ENCODE measurements at regions not wholly inside any gene's neighbourhood (a gene's known extent, or its start where the extent isn't known, plus 50 kb on each side); places are given as distances from the start of the nearest gene placed in this dataset.

DNA sequence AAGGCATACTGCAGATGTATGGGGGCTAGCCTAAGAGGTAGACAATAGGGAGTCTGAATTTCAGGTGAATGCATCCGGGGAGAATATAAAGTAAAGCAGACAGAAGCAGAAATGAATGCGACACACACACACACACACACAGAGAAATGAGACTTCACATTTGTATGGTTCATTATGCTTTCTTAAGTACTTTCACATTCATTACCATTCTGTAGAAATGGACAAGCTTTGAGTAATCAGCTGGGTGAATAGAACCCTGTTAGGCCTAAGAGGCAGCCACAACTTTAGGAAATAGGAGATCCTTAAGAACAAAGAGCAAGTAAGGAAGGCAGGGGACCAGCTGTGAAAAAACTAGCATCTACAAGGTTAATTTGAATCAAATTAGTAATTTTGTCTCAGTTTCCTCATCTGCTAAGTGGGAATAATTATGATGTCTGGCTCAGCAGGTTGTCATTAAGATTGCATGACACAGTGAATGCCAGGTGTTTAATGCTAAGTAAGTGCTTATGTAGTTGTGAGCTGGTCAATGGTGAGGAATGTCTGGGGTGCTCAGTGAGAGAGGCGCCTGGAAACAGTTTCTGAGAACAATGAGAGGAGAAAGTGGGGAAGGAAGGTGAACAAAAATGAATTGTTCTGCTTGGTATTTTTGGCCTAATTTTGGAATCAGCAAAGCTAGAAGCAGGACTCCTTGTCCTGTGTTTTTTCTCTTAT, 265.8 kb upstream of the CLINT1 start:
- no peaks in the 10 kb centered on the region for H3K9me1 ChIP-seq (ENCODE audit: control insufficient read depth, extremely low read depth, insufficient read depth, low read length)
- no peak overlapping the region for H3K27ac ChIP-seq (ENCODE audit: control insufficient read depth, insufficient read depth, low read length)
- H2AFZ ChIP-seq (ENCODE audit: control insufficient read depth, low read length) = no peak overlapping the region
- no peak overlapping the region for H3K4me2 ChIP-seq (ENCODE audit: control insufficient read depth, extremely low read depth, insufficient read depth, low read depth, low read length)
- no peak overlapping the region for H3K4me3 ChIP-seq (ENCODE audit: control insufficient read depth in 2 of 3, extremely low read depth in 1 of 3, insufficient read depth in 2 of 3, low read depth in 1 of 3, low read length in 3 of 3)
- no peaks in the 10 kb centered on the region for H3K79me2 ChIP-seq (ENCODE audit: control insufficient read depth, insufficient read depth, low read length)
- DNase-seq (ENCODE audit: low read depth, low spot score) (no peak), FAIRE-seq (no peak)
- H3K27me3 ChIP-seq (ENCODE audit: control insufficient read depth, extremely low read depth, insufficient read depth, low read length) = no peaks in the 10 kb centered on the region
- no peaks in the 10 kb centered on the region for H3K36me3 ChIP-seq (ENCODE audit: control insufficient read depth in 2 of 2, extremely low read depth in 1 of 2, insufficient read depth in 2 of 2, low read length in 2 of 2)
- dilution Hi-C loops (cut with MboI; ENCODE audit: extremely low pct_ligation_motif_present, low sequenced_read_pairs) = no loop called here
- TF ChIP-seq EZH2 (IDR thresholded peaks at IDR 0.05; ENCODE audit: low read length) (no peak), CTCF (optimal IDR thresholded peaks at IDR 0.05 in 1 of 3, IDR thresholded peaks at IDR 0.05 in 1 of 3, conservative IDR thresholded peaks at IDR 0.05 in 1 of 3; ENCODE audit: extremely low read depth in 1 of 3, insufficient read depth in 2 of 3, low read length in 3 of 3) (no peak)
- peaks cover 1% of the 10 kb centered on the region for H3K4me1 ChIP-seq (ENCODE audit: control insufficient read depth, extremely low read depth, insufficient read depth, low read length)
- no peaks in the 10 kb centered on the region for H4K20me1 ChIP-seq (ENCODE audit: control insufficient read depth, extremely low read depth, insufficient read depth, low read length)
- H3K9me3 ChIP-seq (ENCODE audit: control insufficient read depth, low read depth, low read length) = no peaks in the 10 kb centered on the region
- no peak overlapping the region for H3K9ac ChIP-seq (ENCODE audit: control insufficient read depth, extremely low read depth, insufficient read depth, low read length)

GRCh38 chr5:158123595-158123994, 264.6 kb upstream of the CLINT1 start:
- H3K4me3 ChIP-seq (ENCODE audit: control insufficient read depth in 2 of 3, extremely low read depth in 1 of 3, insufficient read depth in 2 of 3, low read depth in 1 of 3, low read length in 3 of 3) = no peak overlapping the region
- H3K9me3 ChIP-seq (ENCODE audit: control insufficient read depth, low read depth, low read length) = no peaks in the 10 kb centered on the region
- FAIRE-seq = no peak
- H3K79me2 ChIP-seq (ENCODE audit: control insufficient read depth, insufficient read depth, low read length) = no peaks in the 10 kb centered on the region
- DNase-seq (ENCODE audit: low read depth, low spot score) = no peak
- TF ChIP-seq CTCF (optimal IDR thresholded peaks at IDR 0.05 in 1 of 3, IDR thresholded peaks at IDR 0.05 in 1 of 3, conservative IDR thresholded peaks at IDR 0.05 in 1 of 3; ENCODE audit: extremely low read depth in 1 of 3, insufficient read depth in 2 of 3, low read length in 3 of 3) = no peak
- TF ChIP-seq EZH2 (IDR thresholded peaks at IDR 0.05; ENCODE audit: low read length) = no peak
- H3K4me2 ChIP-seq (ENCODE audit: control insufficient read depth, extremely low read depth, insufficient read depth, low read depth, low read length) = no peak overlapping the region
- H3K27me3 ChIP-seq (ENCODE audit: control insufficient read depth, extremely low read depth, insufficient read depth, low read length) = no peaks in the 10 kb centered on the region
- no peaks in the 10 kb centered on the region for H4K20me1 ChIP-seq (ENCODE audit: control insufficient read depth, extremely low read depth, insufficient read depth, low read length)
- peaks cover 4% of the 10 kb centered on the region for H3K4me1 ChIP-seq (ENCODE audit: control insufficient read depth, extremely low read depth, insufficient read depth, low read length)
- H2AFZ ChIP-seq (ENCODE audit: control insufficient read depth, low read length) = no peak overlapping the region
- H3K9me1 ChIP-seq (ENCODE audit: control insufficient read depth, extremely low read depth, insufficient read depth, low read length) = no peaks in the 10 kb centered on the region
- dilution Hi-C loops (cut with MboI; ENCODE audit: extremely low pct_ligation_motif_present, low sequenced_read_pairs) = no loop called here
- no peaks in the 10 kb centered on the region for H3K36me3 ChIP-seq (ENCODE audit: control insufficient read depth in 2 of 2, extremely low read depth in 1 of 2, insufficient read depth in 2 of 2, low read length in 2 of 2)
- no peak overlapping the region for H3K27ac ChIP-seq (ENCODE audit: control insufficient read depth, insufficient read depth, low read length)
- no peak overlapping the region for H3K9ac ChIP-seq (ENCODE audit: control insufficient read depth, extremely low read depth, insufficient read depth, low read length)

Data from keratinocyte (primary cell).